Tibial artery (tissue), 4 donors: ENCODE measurements at regions not wholly inside any gene's neighbourhood (a gene's known extent, or its start where the extent isn't known, plus 50 kb on each side); places are given as distances from the start of the nearest gene placed in this dataset.

Source experiments
- DNase-seq, 2 donors: peaks; one replicate each; pipeline ENCODE4 v3.0.0-alpha.2; 2019
- H3K27ac ChIP-seq, 2 donors: fragments of 200-600 bp; sonication (generic) in 1 of 2; 1 replicate in 1 of 2; 2 replicates in 1 of 2; pipeline ENCODE4 v1.5.1; 2018 to 2019; ENCODE audit warnings: mild to moderate bottlenecking in 1 of 2
- H3K27me3 ChIP-seq, 2 donors: fragments of 200-600 bp; sonication (generic) in 1 of 2; one replicate each; pipeline versions ENCODE4 v1.5.1 to v1.6.0; 2016 to 2019
- H3K36me3 ChIP-seq, 3 donors: fragments of 200-600 bp; sonication (generic) in 2 of 3; one replicate each; pipeline ENCODE4 v1.5.1; 2016 to 2019; ENCODE audit warnings: mild to moderate bottlenecking in 2 of 3
- H3K4me1 ChIP-seq, 4 donors: fragments of 200-600 bp; sonication (generic) in 2 of 4; 1 replicate in 3 of 4; 2 replicates in 1 of 4; pipeline ENCODE4 v1.5.1; 2016 to 2019
- H3K4me3 ChIP-seq, 2 donors: fragments of 200-600 bp; sonication (generic) in 1 of 2; 1 replicate in 1 of 2; 2 replicates in 1 of 2; pipeline ENCODE4 v1.5.1; 2018 to 2019; ENCODE audit warnings: mild to moderate bottlenecking in 2 of 2
- H3K9me3 ChIP-seq, 3 donors: fragments of 200-600 bp; sonication (generic) in 1 of 3; one replicate each; pipeline ENCODE4 v1.5.1; 2016 to 2019
- intact Hi-C: fragments of 100-400 bp; cut with DNase I; formaldehyde crosslinking; loops from one replicate; pipeline ENCODE4 v1.15.0; 2023; ENCODE audit warnings: low total_unique reads
- TF ChIP-seq, protein P1 (sequence below), 2 experiments: fragments of 200-600 bp in 1 of 2; fragments of 450-650 bp in 1 of 2; IDR thresholded peaks; one replicate each; pipeline ENCODE4 v1.5.1; 2017 to 2019; ENCODE audit warnings: antibody characterized with exemption in 2 of 2, mild to moderate bottlenecking in 1 of 2, moderate library complexity in 1 of 2

DNA sequence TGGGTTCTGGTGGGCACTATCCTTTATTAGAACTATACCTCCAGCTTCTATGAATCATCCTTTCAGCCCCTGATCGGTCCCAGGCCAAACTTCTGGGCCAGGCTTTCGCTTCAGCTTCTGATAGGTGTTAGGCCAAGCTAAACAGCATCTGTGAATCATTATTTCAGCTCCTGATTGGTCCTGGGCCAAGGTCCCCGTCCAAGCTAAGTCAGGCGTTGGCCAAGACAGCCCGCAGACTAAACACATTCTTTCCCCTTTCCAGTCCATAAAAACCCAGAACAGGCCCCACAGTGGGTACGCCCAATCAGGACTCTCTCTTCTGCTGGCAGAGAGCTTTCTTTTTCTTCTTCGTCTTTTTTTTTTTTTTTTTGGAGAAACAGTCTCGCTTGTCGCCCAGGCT lies 1808.9 kb upstream of the SEL1L start:
- peak; percentile 29 to 68 for DNase-seq
- no peak overlapping the region for H3K27ac ChIP-seq
- TF ChIP-seq, protein P1, sequence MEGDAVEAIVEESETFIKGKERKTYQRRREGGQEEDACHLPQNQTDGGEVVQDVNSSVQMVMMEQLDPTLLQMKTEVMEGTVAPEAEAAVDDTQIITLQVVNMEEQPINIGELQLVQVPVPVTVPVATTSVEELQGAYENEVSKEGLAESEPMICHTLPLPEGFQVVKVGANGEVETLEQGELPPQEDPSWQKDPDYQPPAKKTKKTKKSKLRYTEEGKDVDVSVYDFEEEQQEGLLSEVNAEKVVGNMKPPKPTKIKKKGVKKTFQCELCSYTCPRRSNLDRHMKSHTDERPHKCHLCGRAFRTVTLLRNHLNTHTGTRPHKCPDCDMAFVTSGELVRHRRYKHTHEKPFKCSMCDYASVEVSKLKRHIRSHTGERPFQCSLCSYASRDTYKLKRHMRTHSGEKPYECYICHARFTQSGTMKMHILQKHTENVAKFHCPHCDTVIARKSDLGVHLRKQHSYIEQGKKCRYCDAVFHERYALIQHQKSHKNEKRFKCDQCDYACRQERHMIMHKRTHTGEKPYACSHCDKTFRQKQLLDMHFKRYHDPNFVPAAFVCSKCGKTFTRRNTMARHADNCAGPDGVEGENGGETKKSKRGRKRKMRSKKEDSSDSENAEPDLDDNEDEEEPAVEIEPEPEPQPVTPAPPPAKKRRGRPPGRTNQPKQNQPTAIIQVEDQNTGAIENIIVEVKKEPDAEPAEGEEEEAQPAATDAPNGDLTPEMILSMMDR (IDR thresholded peaks at IDR 0.05), result no peak
- H3K9me3 ChIP-seq, result no peaks in the 10 kb centered on the region
- no peaks in the 10 kb centered on the region for H3K27me3 ChIP-seq
- no peaks in the 10 kb centered on the region for H3K36me3 ChIP-seq
- H3K4me3 ChIP-seq, result no peak overlapping the region
- no peaks in the 10 kb centered on the region for H3K4me1 ChIP-seq
- intact Hi-C loops, result no loop called here

DNA sequence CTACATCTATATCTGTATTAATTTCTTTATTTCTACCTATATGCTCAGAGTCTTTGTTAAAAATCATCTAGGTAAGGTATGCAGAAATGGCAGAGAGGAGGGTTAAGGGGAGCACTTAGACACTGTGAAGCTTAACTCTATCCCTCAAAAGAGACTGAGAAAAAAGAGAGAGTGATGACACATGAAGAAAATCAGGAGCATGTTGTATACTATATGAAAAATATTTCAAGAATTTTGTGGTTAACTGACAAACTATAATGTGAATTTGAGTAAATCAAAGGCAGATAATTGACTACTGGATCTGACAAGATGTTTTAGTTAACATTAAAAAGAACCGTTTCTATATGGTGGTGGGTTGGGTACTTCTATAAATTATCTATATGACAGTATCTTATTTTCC lies 1814.2 kb upstream of the SEL1L start:
- no peak overlapping the region for H3K4me3 ChIP-seq
- DNase-seq, result no peak
- intact Hi-C loops, result no loop called here
- no peaks in the 10 kb centered on the region for H3K27me3 ChIP-seq
- no peaks in the 10 kb centered on the region for H3K4me1 ChIP-seq
- H3K27ac ChIP-seq, result no peak overlapping the region
- TF ChIP-seq, protein P1 (IDR thresholded peaks at IDR 0.05), result no peak
- no peaks in the 10 kb centered on the region for H3K36me3 ChIP-seq
- H3K9me3 ChIP-seq, result no peaks in the 10 kb centered on the region

DNA sequence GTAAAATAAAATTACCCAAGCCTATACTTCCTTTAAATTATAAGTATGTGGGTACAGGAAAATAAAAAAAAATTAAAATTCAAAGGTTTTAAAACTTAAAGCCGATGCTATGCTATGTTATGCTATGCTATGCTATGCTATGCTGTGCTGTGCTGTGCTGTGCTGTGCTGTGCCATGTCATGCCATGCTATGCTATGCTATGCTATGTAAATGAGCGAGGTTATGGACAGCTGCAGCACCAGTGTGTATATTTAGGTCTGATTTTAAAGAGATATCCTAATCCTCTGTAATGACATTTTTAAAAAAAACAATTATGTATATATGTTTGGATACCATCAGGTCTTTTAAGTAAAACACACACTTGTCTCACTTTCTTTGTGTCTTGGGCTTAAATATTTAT lies 1822.0 kb upstream of the SEL1L start:
- H3K36me3 ChIP-seq, result no peaks in the 10 kb centered on the region
- no peak overlapping the region for H3K4me3 ChIP-seq
- H3K4me1 ChIP-seq, result no peaks in the 10 kb centered on the region
- H3K27me3 ChIP-seq, result no peaks in the 10 kb centered on the region
- TF ChIP-seq, protein P1 (IDR thresholded peaks at IDR 0.05), result no peak
- DNase-seq, result no peak
- H3K9me3 ChIP-seq, result no peaks in the 10 kb centered on the region
- intact Hi-C loops, result no loop called here
- no peak overlapping the region for H3K27ac ChIP-seq

DNA sequence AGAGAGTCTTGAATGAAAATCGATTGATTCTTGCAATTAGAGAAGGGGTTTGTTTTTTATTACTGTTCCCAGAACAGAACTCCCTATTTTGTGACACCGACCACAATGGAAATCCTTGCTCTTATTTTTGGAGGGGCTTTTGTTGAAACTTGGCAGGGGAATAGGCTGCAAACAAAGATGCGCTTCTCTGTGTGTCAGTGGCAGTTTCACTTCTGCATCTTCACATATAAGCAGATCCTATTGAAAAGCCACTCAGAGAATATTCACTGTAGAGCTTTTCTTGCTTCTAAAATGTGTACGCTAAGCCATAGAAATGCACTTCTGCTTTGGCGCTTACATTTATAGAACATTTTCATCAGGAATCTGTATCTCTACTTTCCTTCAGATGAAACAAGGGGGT lies 1822.4 kb upstream of the SEL1L start:
- no peak for DNase-seq
- H3K4me1 ChIP-seq, result no peaks in the 10 kb centered on the region
- TF ChIP-seq, protein P1 (IDR thresholded peaks at IDR 0.05), result no peak
- no peaks in the 10 kb centered on the region for H3K36me3 ChIP-seq
- intact Hi-C loops, result no loop called here
- no peaks in the 10 kb centered on the region for H3K9me3 ChIP-seq
- no peak overlapping the region for H3K27ac ChIP-seq
- no peaks in the 10 kb centered on the region for H3K27me3 ChIP-seq
- no peak overlapping the region for H3K4me3 ChIP-seq

DNA sequence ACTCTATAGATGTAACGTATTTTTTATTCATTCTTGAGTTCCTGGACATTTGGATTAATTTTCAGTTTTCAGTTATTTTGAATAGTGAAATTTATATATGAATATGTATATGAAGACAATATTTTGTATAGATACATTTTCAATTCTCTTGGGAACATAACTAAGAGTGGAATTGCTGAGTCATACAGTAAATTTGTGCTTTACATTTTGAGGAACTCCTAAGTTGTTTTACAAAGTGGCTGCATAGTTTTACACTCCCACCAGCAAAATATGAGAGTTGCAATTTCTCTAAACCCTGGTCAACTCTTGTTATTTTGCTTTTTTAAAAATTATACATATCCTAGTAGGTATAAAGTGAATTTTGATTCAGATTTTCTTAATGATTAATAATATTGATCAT lies 1838.6 kb upstream of the SEL1L start:
- no peaks in the 10 kb centered on the region for H3K4me1 ChIP-seq
- intact Hi-C loops, result no loop called here
- no peaks in the 10 kb centered on the region for H3K27me3 ChIP-seq
- H3K4me3 ChIP-seq, result no peak overlapping the region
- DNase-seq, result no peak
- TF ChIP-seq, protein P1 (IDR thresholded peaks at IDR 0.05), result no peak
- no peaks in the 10 kb centered on the region for H3K9me3 ChIP-seq
- H3K36me3 ChIP-seq, result no peaks in the 10 kb centered on the region
- H3K27ac ChIP-seq, result no peak overlapping the region

DNA sequence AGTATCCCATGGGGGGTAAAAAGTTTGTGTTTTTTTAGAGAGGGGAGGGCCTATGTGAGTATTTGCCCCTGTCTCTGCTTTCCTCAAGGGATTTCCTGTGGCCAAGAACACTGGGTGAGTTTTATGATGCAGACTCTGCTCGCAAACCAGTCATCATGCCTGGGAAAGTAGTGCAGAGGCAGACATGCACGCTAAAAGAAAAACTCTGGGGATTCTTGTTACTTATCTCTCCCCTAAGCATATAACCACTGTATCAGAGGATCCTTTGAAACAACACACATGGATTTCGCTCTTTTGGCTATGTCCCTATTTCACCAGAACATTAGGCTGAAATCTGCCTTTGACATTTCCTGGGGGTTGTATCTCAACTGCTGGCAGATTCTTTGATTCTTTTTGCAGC lies 1845.8 kb upstream of the SEL1L start:
- Histone ChIP-seq H3K4me3 (no peak overlapping the region), H3K9me3 (no peaks in the 10 kb centered on the region), H3K36me3 (no peaks in the 10 kb centered on the region), H3K4me1 (peaks cover 0 to 4% (median 0%) of the 10 kb centered on the region in 4 donors), H3K27ac (no peak overlapping the region), H3K27me3 (no peaks in the 10 kb centered on the region)
- TF ChIP-seq, protein P1 (IDR thresholded peaks at IDR 0.05), result no peak
- intact Hi-C loops, result no loop called here
- DNase-seq, result no peak
